ENCODE measurements at regions not wholly inside any gene's neighbourhood (a gene's known extent, or its start where the extent isn't known, plus 50 kb on each side); places are given as distances from the start of the nearest gene placed in this dataset.

- TF ChIP-seq, protein P1, sequence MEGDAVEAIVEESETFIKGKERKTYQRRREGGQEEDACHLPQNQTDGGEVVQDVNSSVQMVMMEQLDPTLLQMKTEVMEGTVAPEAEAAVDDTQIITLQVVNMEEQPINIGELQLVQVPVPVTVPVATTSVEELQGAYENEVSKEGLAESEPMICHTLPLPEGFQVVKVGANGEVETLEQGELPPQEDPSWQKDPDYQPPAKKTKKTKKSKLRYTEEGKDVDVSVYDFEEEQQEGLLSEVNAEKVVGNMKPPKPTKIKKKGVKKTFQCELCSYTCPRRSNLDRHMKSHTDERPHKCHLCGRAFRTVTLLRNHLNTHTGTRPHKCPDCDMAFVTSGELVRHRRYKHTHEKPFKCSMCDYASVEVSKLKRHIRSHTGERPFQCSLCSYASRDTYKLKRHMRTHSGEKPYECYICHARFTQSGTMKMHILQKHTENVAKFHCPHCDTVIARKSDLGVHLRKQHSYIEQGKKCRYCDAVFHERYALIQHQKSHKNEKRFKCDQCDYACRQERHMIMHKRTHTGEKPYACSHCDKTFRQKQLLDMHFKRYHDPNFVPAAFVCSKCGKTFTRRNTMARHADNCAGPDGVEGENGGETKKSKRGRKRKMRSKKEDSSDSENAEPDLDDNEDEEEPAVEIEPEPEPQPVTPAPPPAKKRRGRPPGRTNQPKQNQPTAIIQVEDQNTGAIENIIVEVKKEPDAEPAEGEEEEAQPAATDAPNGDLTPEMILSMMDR (IDR thresholded peaks at IDR 0.05) = no peak
- TF ChIP-seq POLR2A (IDR thresholded peaks at IDR 0.05) (no peak), POLR2AphosphoS5 (IDR thresholded peaks at IDR 0.05; ENCODE audit: insufficient read depth in 1 of 2, low read depth in 1 of 2) (no peak)
Measured at GRCh38 chr21:31511258-31511657, 148.2 kb upstream of the SOD1 start.
